Breast epithelium (tissue), 4 donors: ENCODE measurements at regions not wholly inside any gene's neighbourhood (a gene's known extent, or its start where the extent isn't known, plus 50 kb on each side); places are given as distances from the start of the nearest gene placed in this dataset.

Source experiments
- DNase-seq, 2 donors: peaks; one replicate each; pipeline ENCODE4 v3.0.0-alpha.2; 2019; ENCODE audit warnings: low spot score in 2 of 2
- H3K27ac ChIP-seq, 2 donors: fragments of 200-600 bp; sonication (generic) in 1 of 2; one replicate each; pipeline ENCODE4 v1.5.1; 2016 to 2019; ENCODE audit warnings: mild to moderate bottlenecking in 1 of 2
- H3K27me3 ChIP-seq, 2 donors: fragments of 200-600 bp; sonication (generic) in 1 of 2; one replicate each; pipeline versions ENCODE4 v1.5.1 to v1.6.0; 2017 to 2019; ENCODE audit warnings: control low read depth in 1 of 2, mild to moderate bottlenecking in 1 of 2
- H3K36me3 ChIP-seq: fragments of 200-600 bp; one replicate; pipeline ENCODE4 v1.5.1; 2019
- H3K4me1 ChIP-seq, 2 donors: fragments of 200-600 bp; sonication (generic); one replicate each; pipeline ENCODE4 v1.5.1; 2016 to 2019; ENCODE audit warnings: control low read depth in 1 of 2
- H3K4me3 ChIP-seq, 3 donors: fragments of 200-600 bp; sonication (generic); 1 replicate in 2 of 3; 2 replicates in 1 of 3; pipeline ENCODE4 v1.5.1; 2016 to 2019; ENCODE audit warnings: mild to moderate bottlenecking in 3 of 3, moderate library complexity in 2 of 3
- H3K9me3 ChIP-seq, 2 donors: fragments of 200-600 bp; sonication (generic) in 1 of 2; one replicate each; pipeline ENCODE4 v1.5.1; 2016 to 2019; ENCODE audit warnings: control low read depth in 1 of 2
- CTCF ChIP-seq, 3 donors: fragments of 450-650 bp; IDR thresholded peaks; one replicate each; pipeline ENCODE4 v1.5.1; 2016 to 2017; ENCODE audit warnings: antibody characterized with exemption in 3 of 3, mild to moderate bottlenecking in 3 of 3, moderate library complexity in 3 of 3
- POLR2A ChIP-seq: fragments of 450-650 bp; IDR thresholded peaks from one replicate; pipeline ENCODE4 v1.6.1; 2016; ENCODE audit warnings: antibody characterized with exemption, mild to moderate bottlenecking, moderate library complexity
- POLR2AphosphoS5 ChIP-seq, 3 donors: sonication (generic); formaldehyde crosslinking; IDR thresholded peaks; one replicate each; pipeline ENCODE4 v1.6.1; 2017; ENCODE audit warnings: antibody characterized with exemption in 3 of 3
- intact Hi-C: fragments of 100-400 bp; cut with DNase I; formaldehyde crosslinking; loops from one replicate; pipeline ENCODE4 v1.15.1; 2023; ENCODE audit warnings: low total_unique reads

GRCh38 chr20:48454671-48455490 lies 372.9 kb downstream of the PREX1 start:
- H3K4me1 ChIP-seq: no peaks in the 10 kb centered on the region
- H3K36me3 ChIP-seq: no peaks in the 10 kb centered on the region
- TF ChIP-seq POLR2AphosphoS5 (IDR thresholded peaks at IDR 0.05): no peak
- no peak for TF ChIP-seq POLR2A
- TF ChIP-seq CTCF (IDR thresholded peaks at IDR 0.05): no peak
- H3K27me3 ChIP-seq: peaks cover 0 to 28% of the 10 kb centered on the region in 2 donors
- peak in 1 of 2 donors; percentile 20 for DNase-seq
- intact Hi-C loops: no loop called here
- H3K9me3 ChIP-seq: no peaks in the 10 kb centered on the region
- H3K4me3 ChIP-seq: no peak overlapping the region
- H3K27ac ChIP-seq: no peak overlapping the region

- Histone ChIP-seq H3K4me1 (no peaks in the 10 kb centered on the region), H3K27ac (no peak overlapping the region), H3K27me3 (peaks cover 0 to 24% of the 10 kb centered on the region in 2 donors), H3K9me3 (no peaks in the 10 kb centered on the region), H3K4me3 (no peak overlapping the region), H3K36me3 (no peaks in the 10 kb centered on the region)
- DNase-seq: no peak
- TF ChIP-seq CTCF (IDR thresholded peaks at IDR 0.05) (no peak), POLR2AphosphoS5 (IDR thresholded peaks at IDR 0.05) (no peak), POLR2A (no peak)
- intact Hi-C loops: no loop called here
These were observed 374.2 kb downstream of the PREX1 start for GRCh38 chr20:48453477-48454093.

GRCh38 chr20:48451401-48451800 lies 376.4 kb downstream of the PREX1 start:
- no peak overlapping the region for H3K4me3 ChIP-seq
- DNase-seq: no peak
- H3K4me1 ChIP-seq: no peaks in the 10 kb centered on the region
- H3K9me3 ChIP-seq: no peaks in the 10 kb centered on the region
- no peaks in the 10 kb centered on the region for H3K36me3 ChIP-seq
- no peak overlapping the region for H3K27ac ChIP-seq
- TF ChIP-seq POLR2A: no peak
- H3K27me3 ChIP-seq: peaks cover 0 to 20% of the 10 kb centered on the region in 2 donors
- intact Hi-C loops: no loop called here

- Histone ChIP-seq H3K36me3 (no peaks in the 10 kb centered on the region), H3K27ac (no peak overlapping the region), H3K27me3 (peaks cover 0 to 3% of the 10 kb centered on the region in 2 donors), H3K9me3 (peaks cover 5 to 9% of the 10 kb centered on the region in 2 donors), H3K4me1 (no peaks in the 10 kb centered on the region), H3K4me3 (no peak overlapping the region)
- no peak for TF ChIP-seq POLR2A
- no peak for TF ChIP-seq CTCF (IDR thresholded peaks at IDR 0.05)
- no peak for TF ChIP-seq POLR2AphosphoS5 (IDR thresholded peaks at IDR 0.05)
- intact Hi-C loops: no loop called here
- DNase-seq: peak in 1 of 2 donors; percentile 25
These were observed 378.9 kb downstream of the PREX1 start for GRCh38 chr20:48448666-48449600.

- H3K4me3 ChIP-seq: no peak overlapping the region
- no peak for TF ChIP-seq CTCF (IDR thresholded peaks at IDR 0.05)
- no peak for TF ChIP-seq POLR2A
- no peak for TF ChIP-seq POLR2AphosphoS5 (IDR thresholded peaks at IDR 0.05)
- no peak overlapping the region for H3K27ac ChIP-seq
- H3K4me1 ChIP-seq: no peaks in the 10 kb centered on the region
- H3K9me3 ChIP-seq: peaks cover 11 to 17% of the 10 kb centered on the region in 2 donors
- H3K27me3 ChIP-seq: no peaks in the 10 kb centered on the region
- intact Hi-C loops: no loop called here
- no peak for DNase-seq
- H3K36me3 ChIP-seq: no peaks in the 10 kb centered on the region
These were observed 380.3 kb downstream of the PREX1 start for GRCh38 chr20:48447456-48447855.
